Mammary epithelial cell (primary cell): ENCODE measurements at regions not wholly inside any gene's neighbourhood (a gene's known extent, or its start where the extent isn't known, plus 50 kb on each side); places are given as distances from the start of the nearest gene placed in this dataset.

ENCODE experiments used
- EZH2 ChIP-seq: IDR thresholded peaks from 2 replicates; pipeline ENCODE4 v1.6.1; 2012; ENCODE audit warnings: low read length, inconsistent platforms, borderline replicate concordance
- TF ChIP-seq, protein P1 (sequence below), 2 donors: IDR thresholded peaks in 1 of 2; conservative IDR thresholded peaks in 1 of 2; 2 replicates each; pipeline ENCODE4 v1.5.1; 2011 to 2012; ENCODE audit warnings: inconsistent platforms in 2 of 2, low read length in 2 of 2, mild to moderate bottlenecking in 2 of 2, control low read depth in 1 of 2, low read depth in 1 of 2; ENCODE audit not compliant: insufficient read depth in 1 of 2; ENCODE audit errors: extremely low read depth in 1 of 2

DNA sequence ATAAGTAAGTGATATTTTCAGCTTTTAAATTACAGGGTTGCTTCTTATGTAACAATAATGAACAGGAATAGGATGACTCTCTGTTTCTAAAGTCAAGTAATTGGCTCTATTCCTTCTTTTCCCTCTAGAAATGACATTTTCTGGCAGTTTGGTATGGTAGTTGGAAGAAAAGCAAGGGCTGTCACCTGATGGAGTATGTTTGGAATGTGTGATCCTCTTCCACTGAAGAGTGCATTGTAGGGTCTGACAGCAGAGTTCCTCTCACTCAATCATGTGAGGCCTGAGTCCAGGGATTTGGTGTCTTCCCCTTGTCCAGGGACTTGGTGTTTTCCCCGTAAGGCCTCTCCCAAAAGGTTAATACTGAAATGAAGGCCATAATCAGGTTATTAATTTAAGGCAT lies 233.8 kb upstream of the FBXL7 start:
- TF ChIP-seq EZH2 = no peak
- TF ChIP-seq, protein P1, sequence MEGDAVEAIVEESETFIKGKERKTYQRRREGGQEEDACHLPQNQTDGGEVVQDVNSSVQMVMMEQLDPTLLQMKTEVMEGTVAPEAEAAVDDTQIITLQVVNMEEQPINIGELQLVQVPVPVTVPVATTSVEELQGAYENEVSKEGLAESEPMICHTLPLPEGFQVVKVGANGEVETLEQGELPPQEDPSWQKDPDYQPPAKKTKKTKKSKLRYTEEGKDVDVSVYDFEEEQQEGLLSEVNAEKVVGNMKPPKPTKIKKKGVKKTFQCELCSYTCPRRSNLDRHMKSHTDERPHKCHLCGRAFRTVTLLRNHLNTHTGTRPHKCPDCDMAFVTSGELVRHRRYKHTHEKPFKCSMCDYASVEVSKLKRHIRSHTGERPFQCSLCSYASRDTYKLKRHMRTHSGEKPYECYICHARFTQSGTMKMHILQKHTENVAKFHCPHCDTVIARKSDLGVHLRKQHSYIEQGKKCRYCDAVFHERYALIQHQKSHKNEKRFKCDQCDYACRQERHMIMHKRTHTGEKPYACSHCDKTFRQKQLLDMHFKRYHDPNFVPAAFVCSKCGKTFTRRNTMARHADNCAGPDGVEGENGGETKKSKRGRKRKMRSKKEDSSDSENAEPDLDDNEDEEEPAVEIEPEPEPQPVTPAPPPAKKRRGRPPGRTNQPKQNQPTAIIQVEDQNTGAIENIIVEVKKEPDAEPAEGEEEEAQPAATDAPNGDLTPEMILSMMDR (conservative IDR thresholded peaks at IDR 0.05 in 1 of 2, IDR thresholded peaks at IDR 0.05 in 1 of 2; ENCODE audit: extremely low read depth in 1 of 2, insufficient read depth in 1 of 2, low read depth in 1 of 2, low read length in 2 of 2) = no peak
